IPS DF 6.9 (cell line): ENCODE measurements at regions not wholly inside any gene's neighbourhood (a gene's known extent, or its start where the extent isn't known, plus 50 kb on each side); places are given as distances from the start of the nearest gene placed in this dataset.

Source experiments
- DNase-seq: peaks from one replicate; pipeline ENCODE4 v3.0.0-alpha.2; 2013; ENCODE audit warnings: low read depth, low spot score
- H3K27ac ChIP-seq: one replicate; pipeline ENCODE4 v1.5.1; 2013; ENCODE audit warnings: low read length, control low read depth
- H3K27me3 ChIP-seq: 2 replicates; pipeline ENCODE4 v1.6.1; 2013; ENCODE audit warnings: mild to moderate bottlenecking, low read length; ENCODE audit not compliant: control insufficient read depth, insufficient read depth
- H3K36me3 ChIP-seq: 2 replicates; pipeline ENCODE4 v1.6.1; 2013; ENCODE audit warnings: low read length; ENCODE audit not compliant: control insufficient read depth, insufficient read depth
- H3K4me1 ChIP-seq: 2 replicates; pipeline ENCODE4 v1.6.1; 2013; ENCODE audit warnings: low read length; ENCODE audit not compliant: control insufficient read depth, insufficient read depth
- H3K4me3 ChIP-seq: 2 replicates; pipeline ENCODE4 v1.5.1; 2013; ENCODE audit warnings: mild to moderate bottlenecking, low read length
- H3K9me3 ChIP-seq: 2 replicates; pipeline ENCODE4 v1.6.1; 2013; ENCODE audit warnings: low read length, inconsistent platforms; ENCODE audit not compliant: control insufficient read depth, insufficient read depth
- WGBS: extraction: QIAGEN DNeasy Blood & Tissue Kit; methylation state at CpG from one replicate; pipeline ENCODE4 v1.1.7; 2013; ENCODE audit warnings: mixed read lengths, missing lambda C conversion rate; ENCODE audit not compliant: insufficient read length, insufficient coverage; 5-methylcytosine and 5-hydroxymethylcytosine counted together

DNA sequence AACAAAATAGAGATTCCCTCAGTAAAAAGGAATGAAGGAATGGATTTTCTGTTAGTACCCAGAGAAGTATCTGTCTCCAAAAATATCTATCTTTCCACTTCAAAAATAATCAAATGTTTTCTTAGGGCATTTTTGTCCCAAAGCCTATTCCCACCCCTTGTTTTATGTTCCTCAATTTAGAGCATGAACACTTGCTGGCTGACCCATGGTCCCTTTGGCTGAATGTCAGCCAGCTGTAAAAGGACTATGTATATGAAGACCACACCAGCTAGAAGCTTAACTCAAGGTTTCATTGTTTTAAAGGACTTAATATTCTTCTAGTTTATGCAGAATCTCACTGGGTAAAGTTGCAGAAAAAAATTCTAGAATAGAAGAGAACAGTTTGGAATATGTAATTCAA is 931.2 kb downstream of the MCTP2 start:
- no peaks in the 10 kb centered on the region for H3K36me3 ChIP-seq
- no peaks in the 10 kb centered on the region for H3K27me3 ChIP-seq
- no peak for DNase-seq
- no peaks in the 10 kb centered on the region for H3K9me3 ChIP-seq
- no peak overlapping the region for H3K27ac ChIP-seq
- H3K4me3 ChIP-seq = no peak overlapping the region
- H3K4me1 ChIP-seq = no peaks in the 10 kb centered on the region

DNA sequence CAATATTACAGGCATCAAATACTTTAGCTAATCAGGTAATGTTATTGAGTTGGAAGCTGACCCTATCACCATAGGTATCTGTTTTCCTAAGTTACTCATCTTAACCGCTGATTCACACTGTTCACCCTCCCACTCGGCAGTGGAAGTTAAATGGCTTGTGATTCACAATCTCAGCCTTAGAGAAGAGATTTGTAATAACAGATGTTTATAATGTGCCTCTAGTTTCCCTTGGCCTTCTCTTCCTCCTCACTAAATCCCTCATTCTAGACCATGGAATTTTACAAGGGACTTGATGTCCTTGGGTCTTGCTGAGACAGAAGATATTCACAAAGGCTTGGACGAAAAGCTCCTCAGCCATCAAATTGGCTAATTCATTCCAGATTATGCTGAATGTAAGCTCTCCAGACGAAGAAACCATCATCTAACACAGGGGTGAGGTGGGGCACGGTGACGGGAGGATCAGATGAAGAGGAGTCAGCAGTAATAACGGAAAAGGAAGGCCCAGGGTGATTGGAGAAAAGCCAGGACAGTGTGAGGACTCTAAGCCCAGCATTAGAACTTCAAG is 931.7 kb downstream of the MCTP2 start:
- no peak for DNase-seq
- no peaks in the 10 kb centered on the region for H3K9me3 ChIP-seq
- H3K27ac ChIP-seq = no peak overlapping the region
- H3K27me3 ChIP-seq = no peaks in the 10 kb centered on the region
- H3K4me3 ChIP-seq = no peak overlapping the region
- no CpG with 5 or more reads among the region's 7 CpGs for WGBS
- no peaks in the 10 kb centered on the region for H3K36me3 ChIP-seq
- no peaks in the 10 kb centered on the region for H3K4me1 ChIP-seq

DNA sequence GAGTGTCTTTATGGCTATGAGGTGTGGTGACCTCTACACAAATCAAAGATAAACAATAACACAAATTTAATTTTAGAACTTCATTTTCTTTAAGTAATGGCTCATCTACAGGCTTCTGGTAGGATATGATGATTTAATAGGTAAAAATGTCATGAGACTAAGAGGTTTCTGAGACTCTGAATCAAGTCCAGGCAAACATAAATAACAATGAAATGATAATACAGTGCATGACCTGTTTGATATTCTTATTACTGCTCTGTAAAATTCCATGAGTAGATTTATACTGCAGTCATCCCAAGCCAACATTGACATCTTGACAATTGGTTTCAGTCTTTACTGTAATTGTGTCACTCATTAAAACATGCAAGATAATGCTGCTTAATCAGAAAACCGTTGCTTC is 936.8 kb downstream of the MCTP2 start:
- no CpG with 5 or more reads among the region's 1 CpG for WGBS
- H3K27ac ChIP-seq = no peak overlapping the region
- H3K4me3 ChIP-seq = no peak overlapping the region
- H3K4me1 ChIP-seq = no peaks in the 10 kb centered on the region
- no peak for DNase-seq
- H3K9me3 ChIP-seq = no peaks in the 10 kb centered on the region
- no peaks in the 10 kb centered on the region for H3K27me3 ChIP-seq
- H3K36me3 ChIP-seq = no peaks in the 10 kb centered on the region

DNA sequence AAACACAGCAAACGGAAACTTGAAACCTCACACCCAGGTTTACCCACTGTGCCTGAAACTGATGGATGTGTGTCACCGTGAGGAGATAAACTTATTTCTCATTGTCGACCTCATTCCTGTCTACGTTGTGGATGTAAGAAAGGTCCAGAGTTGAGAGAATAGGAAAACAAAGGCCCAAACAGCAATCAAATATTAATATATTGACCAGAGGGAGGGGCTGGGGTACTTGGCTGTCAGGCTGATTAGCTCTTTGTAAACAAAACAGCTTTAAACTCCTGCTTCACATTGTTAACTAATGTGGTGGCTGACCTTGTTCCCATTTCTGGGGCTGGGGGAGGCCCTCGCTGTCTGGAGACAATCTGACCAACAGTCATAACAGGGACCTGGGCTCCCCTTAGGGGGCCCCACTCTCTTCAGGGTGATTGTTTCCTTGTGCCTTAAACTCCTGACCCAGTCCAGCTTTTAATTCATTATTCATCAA is 937.6 kb downstream of the MCTP2 start:
- Histone ChIP-seq H3K36me3 (no peaks in the 10 kb centered on the region), H3K9me3 (no peaks in the 10 kb centered on the region), H3K27me3 (no peaks in the 10 kb centered on the region), H3K27ac (no peak overlapping the region), H3K4me3 (no peak overlapping the region), H3K4me1 (no peaks in the 10 kb centered on the region)
- no CpG with 5 or more reads among the region's 5 CpGs for WGBS
- no peak for DNase-seq

DNA sequence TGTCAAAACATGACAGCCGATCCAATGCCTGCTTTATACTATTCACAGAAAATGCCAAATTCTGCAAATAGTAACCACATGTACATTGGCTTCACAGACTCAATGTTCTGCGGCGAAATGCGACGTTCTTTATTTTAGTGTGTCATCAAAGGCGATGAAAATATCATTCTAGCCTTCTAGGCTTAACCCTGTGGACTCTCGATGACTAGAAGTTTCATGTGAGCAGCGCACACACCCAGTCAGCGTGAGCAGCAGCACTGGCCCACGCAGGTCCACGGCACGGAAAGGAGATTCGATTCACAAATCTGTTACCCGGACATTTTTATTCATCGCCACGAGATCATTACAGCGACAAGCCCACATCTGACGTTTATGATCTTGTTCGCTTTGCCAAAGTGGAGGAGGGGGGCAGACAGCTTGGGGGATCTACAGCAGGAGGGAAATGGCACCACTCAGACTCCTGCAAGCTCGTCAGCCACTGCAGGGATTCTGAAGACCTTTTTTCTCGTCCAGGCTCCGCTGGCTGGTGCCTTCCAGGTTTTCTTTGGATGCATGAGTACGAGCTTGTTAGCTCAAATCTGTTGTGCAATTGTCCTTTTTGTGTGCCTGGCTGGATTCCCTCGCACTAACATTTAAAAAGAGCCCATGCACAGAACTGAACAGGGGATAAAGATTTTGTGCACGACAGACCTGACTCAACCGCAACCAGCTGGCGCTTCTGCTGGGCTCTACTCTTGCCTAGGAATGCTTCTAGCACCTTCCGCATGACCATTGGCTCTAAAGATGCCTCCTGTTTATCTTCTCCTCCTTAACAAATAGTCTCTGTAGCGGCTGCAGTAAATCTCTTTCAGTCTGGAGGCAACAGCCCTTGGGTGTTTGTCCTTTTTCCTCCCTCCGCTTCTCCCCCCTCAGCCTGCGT is 938.4 kb downstream of the MCTP2 start:
- WGBS = no CpG with 5 or more reads among the region's 31 CpGs
- H3K27me3 ChIP-seq = no peaks in the 10 kb centered on the region
- H3K4me1 ChIP-seq = no peaks in the 10 kb centered on the region
- H3K9me3 ChIP-seq = no peaks in the 10 kb centered on the region
- no peak for DNase-seq
- H3K4me3 ChIP-seq = no peak overlapping the region
- H3K27ac ChIP-seq = no peak overlapping the region
- no peaks in the 10 kb centered on the region for H3K36me3 ChIP-seq

DNA sequence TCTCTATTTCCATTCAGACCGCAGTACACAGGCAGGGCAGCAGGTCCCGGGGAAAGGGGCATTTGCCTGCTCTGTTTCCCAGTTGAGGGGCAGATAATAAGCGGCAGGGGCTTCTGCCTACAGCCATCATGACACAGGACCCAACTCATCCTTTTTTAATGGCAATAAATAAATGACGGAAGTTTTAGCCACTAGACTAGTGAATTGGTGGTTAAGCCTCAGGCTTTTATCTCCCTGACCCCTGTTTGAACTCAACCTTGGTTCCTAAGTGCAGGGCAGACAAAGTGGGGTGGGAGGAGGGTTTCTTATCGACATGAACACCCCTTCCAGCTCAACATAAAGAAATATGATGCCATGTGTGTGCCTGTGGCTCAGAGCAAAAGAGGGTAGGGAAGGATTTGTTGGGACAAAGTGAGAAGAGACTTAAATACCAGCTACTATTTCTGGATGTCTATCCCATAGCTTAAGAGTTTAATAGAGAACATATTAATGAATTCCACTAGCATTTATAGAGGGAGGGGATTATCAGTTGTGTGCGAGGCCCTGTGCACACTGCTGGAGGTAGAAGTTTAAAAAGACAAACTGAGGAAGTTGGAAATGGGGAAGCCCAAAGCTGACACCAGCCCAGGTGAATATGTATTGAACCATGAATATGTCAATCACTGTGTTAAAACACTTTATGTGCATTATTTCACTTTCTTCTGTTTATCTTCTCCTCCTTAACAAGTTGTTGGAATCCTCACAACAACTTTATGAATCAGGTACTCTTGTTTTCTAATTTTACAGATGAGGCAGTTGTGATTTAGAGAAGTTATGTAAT is 939.4 kb downstream of the MCTP2 start:
- Histone ChIP-seq H3K27me3 (no peaks in the 10 kb centered on the region), H3K27ac (no peak overlapping the region), H3K4me1 (no peaks in the 10 kb centered on the region), H3K4me3 (no peak overlapping the region), H3K36me3 (no peaks in the 10 kb centered on the region), H3K9me3 (no peaks in the 10 kb centered on the region)
- no CpG with 5 or more reads among the region's 6 CpGs for WGBS
- DNase-seq = no peak

DNA sequence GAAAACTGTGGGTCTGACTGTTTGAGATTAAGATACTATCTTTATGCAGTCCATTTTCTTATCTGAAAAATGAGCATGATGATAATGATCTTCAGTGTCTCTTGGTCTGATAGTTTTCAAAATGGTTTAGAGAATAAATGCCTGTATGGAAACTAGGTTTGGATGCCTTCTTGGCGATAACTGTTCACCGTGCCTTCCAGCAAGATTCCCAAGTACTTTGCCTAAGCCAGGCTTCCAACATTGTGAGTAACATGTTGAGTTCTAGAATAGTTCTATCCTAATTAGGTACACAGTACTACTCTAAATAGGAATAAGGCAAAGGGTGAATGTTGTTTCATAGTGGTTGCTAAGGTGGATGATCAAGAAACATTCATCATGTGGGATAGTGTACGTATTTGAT is 940.2 kb downstream of the MCTP2 start:
- Histone ChIP-seq H3K27me3 (no peaks in the 10 kb centered on the region), H3K36me3 (no peaks in the 10 kb centered on the region), H3K4me1 (no peaks in the 10 kb centered on the region), H3K27ac (no peak overlapping the region), H3K9me3 (no peaks in the 10 kb centered on the region), H3K4me3 (no peak overlapping the region)
- no CpG with 5 or more reads among the region's 3 CpGs for WGBS
- no peak for DNase-seq

DNA sequence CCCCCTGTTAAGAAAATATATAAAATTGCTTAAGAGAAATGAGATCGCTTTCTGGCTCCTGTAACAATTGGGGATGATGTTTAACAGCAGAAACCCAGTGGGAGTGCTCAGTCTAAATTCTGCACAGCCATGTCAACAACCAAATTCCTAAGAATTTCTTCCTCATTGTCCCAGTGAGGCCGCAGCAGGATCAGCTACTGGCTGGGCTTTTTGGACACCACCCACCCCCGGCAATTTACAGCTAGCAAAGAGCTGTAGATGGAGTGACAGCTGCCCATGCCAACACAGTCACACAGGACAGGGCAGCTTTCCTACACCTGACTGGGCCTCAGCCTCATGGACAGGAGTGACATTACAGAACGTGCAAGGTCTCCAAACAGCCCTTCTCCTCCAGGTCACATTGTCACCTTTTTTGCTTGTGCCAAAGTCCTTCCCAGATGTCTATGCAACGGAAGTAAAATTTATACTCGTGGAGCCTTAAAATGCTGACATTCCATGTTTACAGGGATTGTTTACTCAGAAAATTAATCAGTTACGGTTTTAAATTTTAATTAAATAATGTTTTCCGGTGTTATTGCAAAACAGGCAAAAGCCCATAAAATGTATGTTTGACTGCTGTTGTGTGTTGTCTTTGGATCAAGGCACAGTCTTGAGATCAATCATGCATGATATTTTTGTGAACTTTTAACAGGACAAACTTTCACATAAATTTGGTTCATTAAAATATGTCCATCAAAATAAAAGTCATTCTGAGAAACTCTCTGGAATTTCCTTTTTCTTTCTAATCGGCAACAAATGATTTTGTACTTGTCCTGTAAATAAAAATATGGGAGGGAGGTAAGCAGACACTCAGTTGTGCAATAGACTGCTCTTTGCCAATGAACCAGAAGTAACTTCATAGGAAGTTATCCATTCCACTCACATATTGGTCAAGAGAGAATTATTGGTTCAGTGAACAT is 943.2 kb downstream of the MCTP2 start:
- Histone ChIP-seq H3K27ac (no peak overlapping the region), H3K4me3 (no peak overlapping the region), H3K27me3 (no peaks in the 10 kb centered on the region), H3K4me1 (no peaks in the 10 kb centered on the region), H3K36me3 (no peaks in the 10 kb centered on the region), H3K9me3 (no peaks in the 10 kb centered on the region)
- WGBS = no CpG with 5 or more reads among the region's 9 CpGs
- DNase-seq = no peak

DNA sequence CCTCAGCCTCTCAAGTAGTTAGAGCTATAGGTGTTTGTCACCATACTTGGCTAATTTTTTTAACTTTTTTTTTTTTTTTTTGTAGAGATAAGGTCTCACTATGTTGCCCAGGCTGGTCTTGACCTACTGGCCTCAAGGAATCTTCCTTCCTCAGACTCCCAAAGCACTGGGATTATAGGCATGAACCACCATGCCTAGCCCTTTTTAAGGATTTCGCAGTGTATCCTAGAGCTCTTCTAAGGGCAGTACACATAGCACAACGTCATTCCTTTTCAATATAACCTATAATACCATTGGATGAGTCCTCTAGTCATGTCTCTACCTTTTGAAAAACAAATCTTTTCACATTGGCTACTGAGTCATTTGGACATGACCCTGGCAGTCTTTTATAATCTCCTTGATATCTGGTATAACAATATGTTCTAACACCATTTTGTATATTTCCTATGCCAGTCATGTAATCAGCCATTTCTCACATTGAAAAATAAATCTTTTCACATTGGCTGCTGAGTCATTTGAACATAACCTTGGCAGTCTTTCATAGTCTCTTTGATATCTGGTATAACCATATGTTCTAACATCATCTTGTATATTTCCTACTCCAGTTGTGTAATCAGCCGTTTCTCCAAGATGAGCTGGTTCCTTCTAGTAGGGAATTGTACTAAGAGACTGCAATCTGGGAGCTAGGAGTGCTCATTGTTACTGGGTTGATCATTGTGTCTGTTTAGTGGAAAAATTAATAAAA is 944.7 kb downstream of the MCTP2 start:
- no peak for DNase-seq
- Histone ChIP-seq H3K36me3 (no peaks in the 10 kb centered on the region), H3K27me3 (no peaks in the 10 kb centered on the region), H3K9me3 (no peaks in the 10 kb centered on the region), H3K4me1 (no peaks in the 10 kb centered on the region), H3K4me3 (no peak overlapping the region), H3K27ac (no peak overlapping the region)
- no CpG with 5 or more reads among the region's 3 CpGs for WGBS
